ENCODE measurements at regions not wholly inside any gene's neighbourhood (a gene's known extent, or its start where the extent isn't known, plus 50 kb on each side); places are given as distances from the start of the nearest gene placed in this dataset.

GRCh38 chr13:72657379-72657778 is 70.0 kb downstream of the MZT1 start:
- no CpG with 5 or more reads among the region's 3 CpGs for WGBS (ENCODE audit: insufficient coverage, insufficient read length)

GRCh38 chr13:72656357-72656756 is 71.1 kb downstream of the MZT1 start:
- Histone ChIP-seq H3K9me3 (ENCODE audit: control insufficient read depth, insufficient read depth, low read length) (no peaks in the 10 kb centered on the region), H3K36me3 (ENCODE audit: control insufficient read depth, insufficient read depth, low read length) (no peaks in the 10 kb centered on the region), H3K27ac (ENCODE audit: low read length) (no peak overlapping the region), H3K4me3 (ENCODE audit: low read length) (no peak overlapping the region), H3K27me3 (ENCODE audit: control insufficient read depth, insufficient read depth, low read length) (no peaks in the 10 kb centered on the region), H3K4me1 (ENCODE audit: control insufficient read depth, insufficient read depth, low read length) (no peaks in the 10 kb centered on the region)
- no peak for DNase-seq (ENCODE audit: low read depth, low spot score)
- WGBS (ENCODE audit: insufficient coverage, insufficient read length): no CpG with 5 or more reads among the region's 2 CpGs

More at GRCh38 chr13:72657379-72657778, 70.0 kb downstream of the MZT1 start:
- H3K27ac ChIP-seq (ENCODE audit: low read length): no peak overlapping the region
- no peak for DNase-seq (ENCODE audit: low read depth, low spot score)
- H3K36me3 ChIP-seq (ENCODE audit: control insufficient read depth, insufficient read depth, low read length): no peaks in the 10 kb centered on the region
- no peaks in the 10 kb centered on the region for H3K9me3 ChIP-seq (ENCODE audit: control insufficient read depth, insufficient read depth, low read length)
- no peaks in the 10 kb centered on the region for H3K27me3 ChIP-seq (ENCODE audit: control insufficient read depth, insufficient read depth, low read length)
- no peak overlapping the region for H3K4me3 ChIP-seq (ENCODE audit: low read length)
- no peaks in the 10 kb centered on the region for H3K4me1 ChIP-seq (ENCODE audit: control insufficient read depth, insufficient read depth, low read length)

- H3K27me3 ChIP-seq (ENCODE audit: control insufficient read depth, insufficient read depth, low read length): no peaks in the 10 kb centered on the region
- no CpG with 5 or more reads among the region's 2 CpGs for WGBS (ENCODE audit: insufficient coverage, insufficient read length)
- H3K27ac ChIP-seq (ENCODE audit: low read length): no peak overlapping the region
- H3K4me1 ChIP-seq (ENCODE audit: control insufficient read depth, insufficient read depth, low read length): no peaks in the 10 kb centered on the region
- no peak for DNase-seq (ENCODE audit: low read depth, low spot score)
- H3K9me3 ChIP-seq (ENCODE audit: control insufficient read depth, insufficient read depth, low read length): no peaks in the 10 kb centered on the region
- no peaks in the 10 kb centered on the region for H3K36me3 ChIP-seq (ENCODE audit: control insufficient read depth, insufficient read depth, low read length)
- no peak overlapping the region for H3K4me3 ChIP-seq (ENCODE audit: low read length)
These were observed 73.9 kb downstream of the MZT1 start for GRCh38 chr13:72653506-72653905.

- no CpG with 5 or more reads among the region's 2 CpGs for whole genome bisulfite sequencing (ENCODE audit: insufficient coverage, insufficient read length)
These were observed 74.7 kb downstream of the MZT1 start for GRCh38 chr13:72652681-72653080.

GRCh38 chr13:72651144-72651543 is 76.3 kb downstream of the MZT1 start:
- H3K4me3 ChIP-seq (ENCODE audit: low read length): no peak overlapping the region
- no peaks in the 10 kb centered on the region for H3K36me3 ChIP-seq (ENCODE audit: control insufficient read depth, insufficient read depth, low read length)
- H3K4me1 ChIP-seq (ENCODE audit: control insufficient read depth, insufficient read depth, low read length): no peaks in the 10 kb centered on the region
- no peaks in the 10 kb centered on the region for H3K27me3 ChIP-seq (ENCODE audit: control insufficient read depth, insufficient read depth, low read length)
- no peak for DNase-seq (ENCODE audit: low read depth, low spot score)
- no peak overlapping the region for H3K27ac ChIP-seq (ENCODE audit: low read length)
- no CpG with 5 or more reads among the region's 5 CpGs for WGBS (ENCODE audit: insufficient coverage, insufficient read length)
- H3K9me3 ChIP-seq (ENCODE audit: control insufficient read depth, insufficient read depth, low read length): no peaks in the 10 kb centered on the region

More at GRCh38 chr13:72652681-72653080, 74.7 kb downstream of the MZT1 start:
- Histone ChIP-seq H3K4me3 (ENCODE audit: low read length) (no peak overlapping the region), H3K36me3 (ENCODE audit: control insufficient read depth, insufficient read depth, low read length) (no peaks in the 10 kb centered on the region), H3K4me1 (ENCODE audit: control insufficient read depth, insufficient read depth, low read length) (no peaks in the 10 kb centered on the region), H3K27ac (ENCODE audit: low read length) (no peak overlapping the region), H3K9me3 (ENCODE audit: control insufficient read depth, insufficient read depth, low read length) (no peaks in the 10 kb centered on the region), H3K27me3 (ENCODE audit: control insufficient read depth, insufficient read depth, low read length) (no peaks in the 10 kb centered on the region)
- no peak for DNase-seq (ENCODE audit: low read depth, low spot score)

GRCh38 chr13:72650051-72650700 is 77.3 kb downstream of the MZT1 start:
- Histone ChIP-seq H3K27me3 (ENCODE audit: control insufficient read depth, insufficient read depth, low read length) (no peaks in the 10 kb centered on the region), H3K4me1 (ENCODE audit: control insufficient read depth, insufficient read depth, low read length) (no peaks in the 10 kb centered on the region), H3K9me3 (ENCODE audit: control insufficient read depth, insufficient read depth, low read length) (no peaks in the 10 kb centered on the region), H3K27ac (ENCODE audit: low read length) (no peak overlapping the region), H3K4me3 (ENCODE audit: low read length) (no peak overlapping the region), H3K36me3 (ENCODE audit: control insufficient read depth, insufficient read depth, low read length) (no peaks in the 10 kb centered on the region)
- WGBS (ENCODE audit: insufficient coverage, insufficient read length): no CpG with 5 or more reads among the region's 5 CpGs
- DNase-seq (ENCODE audit: low read depth, low spot score): no peak

- H3K36me3 ChIP-seq (ENCODE audit: control insufficient read depth, insufficient read depth, low read length): no peaks in the 10 kb centered on the region
- no peak overlapping the region for H3K4me3 ChIP-seq (ENCODE audit: low read length)
- WGBS (ENCODE audit: insufficient coverage, insufficient read length): no CpG with 5 or more reads among the region's 8 CpGs
- no peaks in the 10 kb centered on the region for H3K4me1 ChIP-seq (ENCODE audit: control insufficient read depth, insufficient read depth, low read length)
- H3K9me3 ChIP-seq (ENCODE audit: control insufficient read depth, insufficient read depth, low read length): no peaks in the 10 kb centered on the region
- H3K27me3 ChIP-seq (ENCODE audit: control insufficient read depth, insufficient read depth, low read length): no peaks in the 10 kb centered on the region
- peak; percentile 20 for DNase-seq (ENCODE audit: low read depth, low spot score)
- H3K27ac ChIP-seq (ENCODE audit: low read length): no peak overlapping the region
These were observed 78.8 kb downstream of the MZT1 start for GRCh38 chr13:72648513-72649065.

- Histone ChIP-seq H3K4me3 (ENCODE audit: low read length) (no peak overlapping the region), H3K9me3 (ENCODE audit: control insufficient read depth, insufficient read depth, low read length) (no peaks in the 10 kb centered on the region), H3K27ac (ENCODE audit: low read length) (no peak overlapping the region), H3K27me3 (ENCODE audit: control insufficient read depth, insufficient read depth, low read length) (no peaks in the 10 kb centered on the region), H3K36me3 (ENCODE audit: control insufficient read depth, insufficient read depth, low read length) (no peaks in the 10 kb centered on the region), H3K4me1 (ENCODE audit: control insufficient read depth, insufficient read depth, low read length) (no peaks in the 10 kb centered on the region)
- no peak for DNase-seq (ENCODE audit: low read depth, low spot score)
- WGBS (ENCODE audit: insufficient coverage, insufficient read length): no CpG with 5 or more reads among the region's 2 CpGs
These were observed 80.0 kb downstream of the MZT1 start for GRCh38 chr13:72647422-72647821.

- no CpG with 5 or more reads among the region's 4 CpGs for WGBS (ENCODE audit: insufficient coverage, insufficient read length)
- Histone ChIP-seq H3K36me3 (ENCODE audit: control insufficient read depth, insufficient read depth, low read length) (no peaks in the 10 kb centered on the region), H3K27ac (ENCODE audit: low read length) (no peak overlapping the region), H3K27me3 (ENCODE audit: control insufficient read depth, insufficient read depth, low read length) (no peaks in the 10 kb centered on the region), H3K4me1 (ENCODE audit: control insufficient read depth, insufficient read depth, low read length) (no peaks in the 10 kb centered on the region), H3K4me3 (ENCODE audit: low read length) (no peak overlapping the region), H3K9me3 (ENCODE audit: control insufficient read depth, insufficient read depth, low read length) (no peaks in the 10 kb centered on the region)
- DNase-seq (ENCODE audit: low read depth, low spot score): no peak
These were observed 81.9 kb downstream of the MZT1 start for GRCh38 chr13:72645521-72645920.

GRCh38 chr13:72643311-72643989 is 84.0 kb downstream of the MZT1 start:
- H3K9me3 ChIP-seq (ENCODE audit: control insufficient read depth, insufficient read depth, low read length): no peaks in the 10 kb centered on the region
- no peaks in the 10 kb centered on the region for H3K27me3 ChIP-seq (ENCODE audit: control insufficient read depth, insufficient read depth, low read length)
- peaks cover 1% of the 10 kb centered on the region; the same call in 1 of the 2 replicates for H3K4me1 ChIP-seq (ENCODE audit: control insufficient read depth, insufficient read depth, low read length)
- no peaks in the 10 kb centered on the region for H3K36me3 ChIP-seq (ENCODE audit: control insufficient read depth, insufficient read depth, low read length)
- no peak overlapping the region for H3K27ac ChIP-seq (ENCODE audit: low read length)
- no CpG with 5 or more reads among the region's 3 CpGs for WGBS (ENCODE audit: insufficient coverage, insufficient read length)
- no peak for DNase-seq (ENCODE audit: low read depth, low spot score)
- no peak overlapping the region for H3K4me3 ChIP-seq (ENCODE audit: low read length)
